Rectal smooth muscle tissue (tissue), 1 donor: ENCODE measurements at regions not wholly inside any gene's neighbourhood (a gene's known extent, or its start where the extent isn't known, plus 50 kb on each side); places are given as distances from the start of the nearest gene placed in this dataset.
"Not testable (repeated sequence)": the region's sequence is repeated elsewhere in the genome, so short reads cannot be mapped to it uniquely, and the experiment has no call there.

Experiments used
- H3K27ac ChIP-seq: one replicate; pipeline ENCODE4 v1.7.0; 2013; ENCODE audit warnings: low read depth, low read length, inconsistent platforms
- H3K27me3 ChIP-seq: one replicate; pipeline ENCODE4 v1.7.0; 2013; ENCODE audit warnings: low read length; ENCODE audit not compliant: control insufficient read depth, insufficient read depth
- H3K36me3 ChIP-seq: one replicate; pipeline ENCODE4 v1.7.0; 2013; ENCODE audit warnings: low read length; ENCODE audit not compliant: control insufficient read depth, insufficient read depth
- H3K4me1 ChIP-seq: one replicate; pipeline ENCODE4 v1.7.0; 2013; ENCODE audit warnings: low read length; ENCODE audit not compliant: control insufficient read depth, insufficient read depth
- H3K4me3 ChIP-seq: one replicate; pipeline ENCODE4 v1.7.0; 2013; ENCODE audit warnings: low read length
- H3K9ac ChIP-seq: one replicate; pipeline ENCODE4 v1.7.0; 2013; ENCODE audit warnings: low read length

GRCh38 chr16:88170528-88170991 is 212.2 kb upstream of the ZNF469 start:
- Histone ChIP-seq H3K27ac (no peak overlapping the region), H3K9ac (no peak overlapping the region), H3K4me3 (no peak overlapping the region), H3K4me1 (no peaks in the 10 kb centered on the region), H3K27me3 (no peaks in the 10 kb centered on the region), H3K36me3 (no peaks in the 10 kb centered on the region)

DNA sequence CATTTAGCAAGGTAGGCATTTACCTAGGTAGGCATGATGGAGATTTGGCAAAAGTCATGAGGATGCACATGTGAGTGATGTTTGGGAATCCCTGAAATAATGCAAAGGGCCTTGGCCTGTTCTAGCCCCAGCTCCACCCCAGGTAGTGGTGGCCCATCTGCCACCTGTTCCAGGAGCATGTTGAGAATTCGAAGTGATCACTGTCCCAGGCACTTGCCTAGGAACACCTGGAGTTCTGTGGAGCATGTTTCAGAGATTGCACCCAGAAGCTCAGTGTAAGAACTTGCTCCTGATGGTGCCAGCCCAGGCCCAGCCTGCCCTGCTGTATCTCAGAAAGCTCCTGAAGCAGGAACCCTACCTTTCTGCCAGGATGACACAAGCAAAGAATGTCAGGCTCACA is 211.6 kb upstream of the ZNF469 start:
- H3K4me1 ChIP-seq, H3K27me3 ChIP-seq, H3K4me3 ChIP-seq, H3K27ac ChIP-seq, H3K9ac ChIP-seq, H3K36me3 ChIP-seq: not testable (repeated sequence)

- H3K4me1 ChIP-seq, H3K36me3 ChIP-seq, H3K27ac ChIP-seq, H3K4me3 ChIP-seq, H3K27me3 ChIP-seq, H3K9ac ChIP-seq: not testable (repeated sequence)
These were observed 206.6 kb upstream of the ZNF469 start for GRCh38 chr16:88176184-88176583.

- H3K9ac ChIP-seq, H3K27ac ChIP-seq, H3K36me3 ChIP-seq, H3K27me3 ChIP-seq, H3K4me1 ChIP-seq, H3K4me3 ChIP-seq: not testable (repeated sequence)
These were observed 206.1 kb upstream of the ZNF469 start for GRCh38 chr16:88176591-88177180.

DNA sequence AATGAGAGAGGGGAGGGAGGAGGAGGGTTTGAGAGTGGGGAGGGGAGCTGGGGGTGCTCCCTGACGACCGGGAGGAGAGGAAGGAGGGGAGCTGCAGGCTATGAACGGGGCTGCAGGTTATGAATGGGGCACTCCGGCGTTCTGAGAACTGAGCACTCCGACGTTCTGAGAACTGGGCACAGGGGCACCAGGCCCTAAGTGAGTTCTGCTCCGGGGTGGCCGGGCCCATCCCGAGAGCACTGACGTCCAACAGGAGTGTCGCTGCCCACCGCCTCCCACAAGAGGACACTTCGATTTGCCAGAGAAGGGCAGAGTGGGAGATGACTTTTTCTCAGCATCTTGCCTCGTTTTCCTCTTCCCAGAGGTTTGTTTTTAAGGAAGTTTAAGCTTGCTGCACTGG is 204.5 kb upstream of the ZNF469 start:
- not testable (repeated sequence) for H3K27ac ChIP-seq, H3K9ac ChIP-seq, H3K4me3 ChIP-seq, H3K4me1 ChIP-seq, H3K27me3 ChIP-seq, H3K36me3 ChIP-seq

GRCh38 chr16:88178896-88179295 is 203.9 kb upstream of the ZNF469 start:
- not testable (repeated sequence) for H3K27ac ChIP-seq, H3K27me3 ChIP-seq, H3K4me1 ChIP-seq, H3K36me3 ChIP-seq, H3K9ac ChIP-seq, H3K4me3 ChIP-seq

DNA sequence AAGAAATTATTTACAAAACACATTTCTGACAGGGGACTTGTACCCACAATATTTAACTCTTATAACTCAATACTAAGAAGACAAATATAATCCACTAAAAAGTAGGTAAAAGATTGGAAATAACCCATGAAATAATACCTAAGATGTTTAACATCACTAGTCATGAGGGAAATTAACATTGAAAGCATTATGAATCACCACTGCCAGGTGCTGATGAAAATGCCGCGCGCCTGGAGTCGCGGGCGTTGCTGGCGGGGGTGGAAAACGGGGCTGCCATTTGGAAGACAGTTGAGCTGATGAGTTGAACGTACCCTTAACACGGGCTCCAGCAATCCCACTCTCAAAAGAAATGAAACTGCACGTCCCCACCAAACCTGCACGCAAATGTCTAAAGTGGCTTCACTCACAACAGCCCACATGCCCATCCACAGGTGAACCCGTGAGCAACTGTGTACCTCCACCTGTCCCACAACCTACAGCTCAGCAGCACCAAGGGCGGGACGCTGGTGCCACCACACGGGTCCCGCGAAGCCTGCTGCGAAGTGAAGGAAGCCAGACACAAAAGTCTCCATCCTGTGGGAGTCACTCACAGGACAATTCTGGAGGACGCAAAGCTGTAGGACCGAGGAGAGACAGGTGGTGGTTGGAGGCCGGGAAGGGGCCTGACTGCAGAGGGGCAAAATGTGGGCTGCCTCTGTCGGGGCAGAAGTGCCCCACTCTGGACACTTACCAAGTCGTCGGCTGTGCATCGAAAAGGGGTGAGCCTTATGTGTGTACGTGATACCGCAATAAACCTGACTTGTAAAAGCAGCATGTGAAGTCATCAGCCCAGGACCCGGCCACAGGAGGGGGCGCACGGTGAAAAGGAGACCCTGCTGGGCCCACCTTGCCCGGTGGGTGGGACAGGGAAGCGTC is 199.5 kb upstream of the ZNF469 start:
- not testable (repeated sequence) for H3K4me1 ChIP-seq, H3K27me3 ChIP-seq, H3K4me3 ChIP-seq, H3K36me3 ChIP-seq, H3K9ac ChIP-seq, H3K27ac ChIP-seq

DNA sequence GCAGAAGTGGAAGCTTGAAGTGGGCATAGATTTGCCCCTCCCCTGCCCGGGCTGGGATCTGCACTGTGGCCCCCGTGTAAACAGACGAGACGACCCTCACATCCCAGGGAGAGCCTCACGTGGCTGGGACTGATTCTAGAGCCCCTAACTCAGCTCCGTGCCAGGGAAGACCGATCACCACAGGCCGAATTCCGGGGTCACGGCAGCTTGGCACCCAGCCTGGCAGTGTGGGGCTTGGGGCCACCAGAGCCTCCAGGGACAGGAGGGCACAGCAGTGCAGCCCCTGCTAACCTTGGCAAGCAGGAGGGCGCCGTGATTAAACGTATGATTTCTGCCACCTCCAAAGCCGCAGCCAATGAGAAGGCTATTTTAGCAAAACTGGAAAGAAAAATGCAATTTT is 198.7 kb upstream of the ZNF469 start:
- not testable (repeated sequence) for H3K27me3 ChIP-seq, H3K4me1 ChIP-seq, H3K27ac ChIP-seq, H3K4me3 ChIP-seq, H3K36me3 ChIP-seq, H3K9ac ChIP-seq

DNA sequence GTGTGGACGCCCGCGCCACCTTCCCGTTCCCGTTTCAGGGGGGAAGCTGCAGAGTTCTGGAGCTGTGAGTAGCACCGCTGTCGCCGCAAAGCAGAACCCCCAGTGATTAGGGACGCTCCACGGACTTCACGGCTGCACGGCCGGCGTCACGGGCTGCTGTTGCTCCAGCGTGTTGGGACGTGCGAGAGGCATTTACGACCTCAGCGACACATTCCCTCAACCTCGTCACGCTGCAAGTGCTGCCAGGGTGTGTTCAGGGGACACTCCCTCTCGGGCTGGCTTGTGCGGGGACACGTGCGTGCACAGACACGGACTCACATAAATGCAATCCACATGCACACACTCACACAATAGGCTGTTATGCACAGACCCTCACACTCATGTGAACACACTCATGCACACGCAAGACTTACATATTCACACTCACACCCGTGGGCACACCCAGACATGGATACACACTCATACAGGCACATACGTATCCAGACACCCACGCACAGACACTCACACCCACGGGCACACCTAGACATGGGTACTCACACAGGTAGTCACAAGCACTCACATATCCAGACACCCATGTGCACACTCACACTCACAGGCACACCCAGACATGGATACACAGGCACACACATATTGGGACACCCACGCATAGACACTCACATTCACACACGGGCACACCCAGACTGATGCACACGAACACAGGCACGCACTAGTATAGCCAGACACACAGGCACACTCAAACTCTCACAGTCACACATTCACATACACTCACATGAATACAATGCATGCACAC is 198.0 kb upstream of the ZNF469 start:
- not testable (repeated sequence) for H3K4me3 ChIP-seq, H3K36me3 ChIP-seq, H3K27ac ChIP-seq, H3K4me1 ChIP-seq, H3K9ac ChIP-seq, H3K27me3 ChIP-seq

DNA sequence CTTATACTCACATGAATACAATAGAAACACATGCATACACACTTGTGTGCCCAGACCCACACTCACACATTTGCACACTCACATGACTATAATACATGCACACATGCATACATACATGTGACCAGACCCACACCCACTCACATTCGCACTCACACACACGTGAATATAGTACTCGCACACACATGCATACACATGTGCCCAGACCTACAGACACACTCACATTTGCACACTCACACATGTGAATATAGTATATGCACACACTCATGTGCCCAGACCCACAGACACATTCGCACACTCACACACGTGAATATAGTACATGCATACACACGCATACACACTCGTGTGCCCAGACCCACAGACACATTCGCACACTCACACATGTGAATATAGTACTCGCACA is 197.4 kb upstream of the ZNF469 start:
- H3K4me1 ChIP-seq, H3K9ac ChIP-seq: not testable (repeated sequence)

GRCh38 chr16:88185976-88186888 is 196.5 kb upstream of the ZNF469 start:
- not testable (repeated sequence) for H3K36me3 ChIP-seq, H3K4me3 ChIP-seq, H3K9ac ChIP-seq, H3K4me1 ChIP-seq, H3K27ac ChIP-seq, H3K27me3 ChIP-seq

More for the DNA sequence above, 197.4 kb upstream of the ZNF469 start:
- H3K27me3 ChIP-seq, H3K27ac ChIP-seq, H3K4me3 ChIP-seq, H3K36me3 ChIP-seq: not testable (repeated sequence)
